AG10803 (cell line): ENCODE measurements at regions not wholly inside any gene's neighbourhood (a gene's known extent, or its start where the extent isn't known, plus 50 kb on each side); places are given as distances from the start of the nearest gene placed in this dataset.

ENCODE experiments used
- DNase-seq: peaks from one replicate; pipeline ENCODE4 v3.0.0; 2010; ENCODE audit warnings: low read depth
- H3K4me3 ChIP-seq: 2 replicates; pipeline ENCODE4 v1.5.1; 2011; ENCODE audit warnings: mild to moderate bottlenecking, low read length, control low read depth
- CTCF ChIP-seq: conservative IDR thresholded peaks from 2 replicates; pipeline ENCODE4 v1.5.1; 2011; ENCODE audit warnings: mild to moderate bottlenecking, low read length, control low read depth, inconsistent platforms

- no peak overlapping the region for H3K4me3 ChIP-seq
- TF ChIP-seq CTCF = no peak
- DNase-seq = no peak
These were observed 243.0 kb downstream of the IDS start for GRCh38 chrX:149262086-149262485.

GRCh38 chrX:149259241-149259640 is 245.9 kb downstream of the IDS start:
- peak; percentile 8 for DNase-seq
- no peak for TF ChIP-seq CTCF

GRCh38 chrX:149255860-149256259 is 249.2 kb downstream of the IDS start:
- TF ChIP-seq CTCF = no peak
- DNase-seq = no peak

More at GRCh38 chrX:149259241-149259640, 245.9 kb downstream of the IDS start:
- H3K4me3 ChIP-seq = no peak overlapping the region

GRCh38 chrX:149248073-149248625 is 257.0 kb downstream of the IDS start:
- H3K4me3 ChIP-seq = no peak overlapping the region
- TF ChIP-seq CTCF = no peak
- DNase-seq = no peak

More at GRCh38 chrX:149255860-149256259, 249.2 kb downstream of the IDS start:
- no peak overlapping the region for H3K4me3 ChIP-seq

GRCh38 chrX:149230689-149231088 is 274.4 kb downstream of the IDS start:
- no peak overlapping the region for H3K4me3 ChIP-seq
- TF ChIP-seq CTCF = no peak
- DNase-seq = no peak

- no peak overlapping the region for H3K4me3 ChIP-seq
- DNase-seq = no peak
- no peak for TF ChIP-seq CTCF
These were observed 281.3 kb downstream of the IDS start for GRCh38 chrX:149223854-149224253.

GRCh38 chrX:149222040-149222439 is 283.1 kb downstream of the IDS start:
- no peak for TF ChIP-seq CTCF
- H3K4me3 ChIP-seq = no peak overlapping the region
- DNase-seq = no peak
